ENCODE measurements at regions not wholly inside any gene's neighbourhood (a gene's known extent, or its start where the extent isn't known, plus 50 kb on each side); places are given as distances from the start of the nearest gene placed in this dataset.

DNA sequence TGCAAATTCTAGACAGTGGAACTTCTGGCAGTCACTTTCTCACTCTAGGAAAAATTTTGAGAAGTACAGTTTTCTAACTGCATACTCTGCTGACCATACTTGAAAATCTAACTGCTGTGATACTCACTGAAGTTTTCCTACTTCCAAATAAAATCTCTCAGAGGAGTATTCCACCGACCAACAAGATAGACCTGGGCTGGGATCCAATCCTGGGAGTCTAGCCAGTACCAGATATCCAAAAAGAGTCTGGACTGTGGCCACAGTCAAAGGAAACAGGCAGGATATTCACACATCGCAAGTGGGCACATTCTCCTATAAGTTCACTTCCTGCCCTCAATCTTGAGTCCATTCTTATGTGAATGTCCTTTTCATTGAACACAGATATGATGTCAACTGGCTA is 1138.7 kb upstream of the PCDH7 start:
- TF ChIP-seq, protein P1, sequence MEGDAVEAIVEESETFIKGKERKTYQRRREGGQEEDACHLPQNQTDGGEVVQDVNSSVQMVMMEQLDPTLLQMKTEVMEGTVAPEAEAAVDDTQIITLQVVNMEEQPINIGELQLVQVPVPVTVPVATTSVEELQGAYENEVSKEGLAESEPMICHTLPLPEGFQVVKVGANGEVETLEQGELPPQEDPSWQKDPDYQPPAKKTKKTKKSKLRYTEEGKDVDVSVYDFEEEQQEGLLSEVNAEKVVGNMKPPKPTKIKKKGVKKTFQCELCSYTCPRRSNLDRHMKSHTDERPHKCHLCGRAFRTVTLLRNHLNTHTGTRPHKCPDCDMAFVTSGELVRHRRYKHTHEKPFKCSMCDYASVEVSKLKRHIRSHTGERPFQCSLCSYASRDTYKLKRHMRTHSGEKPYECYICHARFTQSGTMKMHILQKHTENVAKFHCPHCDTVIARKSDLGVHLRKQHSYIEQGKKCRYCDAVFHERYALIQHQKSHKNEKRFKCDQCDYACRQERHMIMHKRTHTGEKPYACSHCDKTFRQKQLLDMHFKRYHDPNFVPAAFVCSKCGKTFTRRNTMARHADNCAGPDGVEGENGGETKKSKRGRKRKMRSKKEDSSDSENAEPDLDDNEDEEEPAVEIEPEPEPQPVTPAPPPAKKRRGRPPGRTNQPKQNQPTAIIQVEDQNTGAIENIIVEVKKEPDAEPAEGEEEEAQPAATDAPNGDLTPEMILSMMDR (IDR thresholded peaks at IDR 0.05) = no peak
- no peak for TF ChIP-seq EP300 (IDR thresholded peaks at IDR 0.05)
- no peak for TF ChIP-seq POLR2A (IDR thresholded peaks at IDR 0.05)
- no peak for TF ChIP-seq POLR2AphosphoS5 (IDR thresholded peaks at IDR 0.05)
